DND-41 (cell line): ENCODE measurements at regions not wholly inside any gene's neighbourhood (a gene's known extent, or its start where the extent isn't known, plus 50 kb on each side); places are given as distances from the start of the nearest gene placed in this dataset.

ENCODE experiments used
- CTCF ChIP-seq: IDR thresholded peaks from 2 replicates; pipeline ENCODE4 v1.5.1; 2012; ENCODE audit warnings: borderline replicate concordance, low read length, moderate library complexity, mild to moderate bottlenecking; ENCODE audit not compliant: poor library complexity, severe bottlenecking; ENCODE audit errors: extremely low read depth
- EZH2 ChIP-seq: IDR thresholded peaks from 3 replicates; pipeline ENCODE4 v1.6.1; 2012; ENCODE audit warnings: borderline replicate concordance, low read depth, mild to moderate bottlenecking, moderate library complexity, low read length, inconsistent platforms; ENCODE audit not compliant: severe bottlenecking

- TF ChIP-seq CTCF (no peak), EZH2 (no peak)
These were observed 619.4 kb upstream of the CHAC2 start for GRCh38 chr2:53148221-53148620.
